H1 (cell line): ENCODE measurements at regions not wholly inside any gene's neighbourhood (a gene's known extent, or its start where the extent isn't known, plus 50 kb on each side); places are given as distances from the start of the nearest gene placed in this dataset.

Experiments used
- CBX5 ChIP-seq: fragments of 300-800, 300-1000 bp; sonication (generic); IDR thresholded peaks from 2 replicates; pipeline ENCODE4 v1.7.1; 2016; ENCODE audit warnings: antibody characterized with exemption, low read length, low read depth
- CHD2 ChIP-seq: IDR thresholded peaks from 2 replicates; pipeline ENCODE4 v1.6.1; 2012; ENCODE audit warnings: low read length, improper control_type of control experiment
- JUN ChIP-seq: IDR thresholded peaks from 2 replicates; pipeline ENCODE4 v1.6.1; 2011; ENCODE audit warnings: low read depth, mild to moderate bottlenecking, improper control_type of control experiment, low read length
- PHF8 ChIP-seq: fragments of 200-600 bp; sonication (generic); conservative IDR thresholded peaks from 2 replicates; pipeline ENCODE4 v1.7.1; 2012; ENCODE audit warnings: low read depth, mild to moderate bottlenecking, inconsistent platforms, low read length, moderate library complexity
- SP1 ChIP-seq: IDR thresholded peaks from 2 replicates; pipeline ENCODE4 v1.6.1; 2011; ENCODE audit warnings: low read depth, low read length

GRCh38 chr4:108371282-108371681 is 202.6 kb upstream of the LEF1 start (continued):
- no peak for TF ChIP-seq SP1
- TF ChIP-seq CHD2: no peak
- TF ChIP-seq PHF8: no peak
- TF ChIP-seq CBX5: no peak
- TF ChIP-seq JUN: no peak
